DND-41 (cell line): ENCODE measurements at regions not wholly inside any gene's neighbourhood (a gene's known extent, or its start where the extent isn't known, plus 50 kb on each side); places are given as distances from the start of the nearest gene placed in this dataset.

ENCODE experiments used
- ATAC-seq: fragments of 200-7000 bp; cut with Tn5 transposase; 3 replicates; pipeline ENCODE4 v1.9.1; 2021; ENCODE audit warnings: low read depth; ENCODE audit not compliant: insufficient read depth
- DNase-seq: peaks from one replicate; pipeline ENCODE4 v3.0.0-alpha.2; 2020
- H2AFZ ChIP-seq: 2 replicates; pipeline ENCODE4 v1.6.0; 2012; ENCODE audit warnings: low read depth, low read length
- H3K27ac ChIP-seq: 2 replicates; pipeline ENCODE4 v1.5.1; 2012; ENCODE audit warnings: low read length, inconsistent platforms
- H3K27me3 ChIP-seq: fragments of 200-600 bp; sonication (generic); 2 replicates; pipeline ENCODE4 v1.6.0; 2012; ENCODE audit warnings: low read length, mild to moderate bottlenecking, inconsistent platforms; ENCODE audit not compliant: insufficient read depth, poor library complexity
- H3K36me3 ChIP-seq: 2 replicates; pipeline ENCODE4 v1.5.1; 2012; ENCODE audit warnings: low read length, inconsistent platforms; ENCODE audit not compliant: insufficient read depth
- H3K4me1 ChIP-seq: 2 replicates; pipeline ENCODE4 v1.5.1; 2012; ENCODE audit warnings: mild to moderate bottlenecking, low read length; ENCODE audit not compliant: insufficient read depth
- H3K4me2 ChIP-seq: 2 replicates; pipeline ENCODE4 v1.6.0; 2012; ENCODE audit warnings: mild to moderate bottlenecking, moderate library complexity, low read length, inconsistent platforms; ENCODE audit not compliant: insufficient read depth
- H3K4me3 ChIP-seq, 2 experiments: fragments of 200-600 bp in 1 of 2; shearing (Covaris generic) in 1 of 2; 2 replicates each; pipeline ENCODE4 v1.5.1; 2012 to 2016; ENCODE audit warnings: inconsistent platforms in 2 of 2, low read length in 2 of 2, mild to moderate bottlenecking in 2 of 2, low read depth in 1 of 2, moderate library complexity in 1 of 2
- H3K79me2 ChIP-seq: 2 replicates; pipeline ENCODE4 v1.6.0; 2012; ENCODE audit warnings: low read length, inconsistent platforms; ENCODE audit not compliant: insufficient read depth
- H3K9ac ChIP-seq: 2 replicates; pipeline ENCODE4 v1.6.0; 2012; ENCODE audit warnings: low read depth, mild to moderate bottlenecking, inconsistent platforms, low read length, moderate library complexity
- H3K9me3 ChIP-seq: 2 replicates; pipeline ENCODE4 v1.5.1; 2012; ENCODE audit warnings: low read length, moderate library complexity, mild to moderate bottlenecking, inconsistent platforms; ENCODE audit not compliant: insufficient read depth, severe bottlenecking
- H4K20me1 ChIP-seq: 2 replicates; pipeline ENCODE4 v1.6.0; 2012; ENCODE audit warnings: low read length; ENCODE audit not compliant: insufficient read depth
- CTCF ChIP-seq: IDR thresholded peaks from 2 replicates; pipeline ENCODE4 v1.5.1; 2012; ENCODE audit warnings: borderline replicate concordance, low read length, moderate library complexity, mild to moderate bottlenecking; ENCODE audit not compliant: poor library complexity, severe bottlenecking; ENCODE audit errors: extremely low read depth
- EZH2 ChIP-seq: IDR thresholded peaks from 3 replicates; pipeline ENCODE4 v1.6.1; 2012; ENCODE audit warnings: borderline replicate concordance, low read depth, mild to moderate bottlenecking, moderate library complexity, low read length, inconsistent platforms; ENCODE audit not compliant: severe bottlenecking

- Histone ChIP-seq H3K36me3 (no peaks in the 10 kb centered on the region), H4K20me1 (no peaks in the 10 kb centered on the region), H3K4me1 (peaks cover 12% of the 10 kb centered on the region), H3K4me2 (no peak overlapping the region), H3K27ac (no peak overlapping the region; the same call in 1 of the 2 replicates), H3K27me3 (peaks cover 22% of the 10 kb centered on the region), H3K4me3 (no peak overlapping the region), H3K9me3 (no peaks in the 10 kb centered on the region), H2AFZ (no peak overlapping the region), H3K79me2 (no peaks in the 10 kb centered on the region), H3K9ac (no peak overlapping the region)
- DNase-seq, result no peak
- no peak; the same call in 1 of the 3 replicates for ATAC-seq
- no peak for TF ChIP-seq CTCF
- no peak for TF ChIP-seq EZH2
Measured at GRCh38 chr1:234777856-234778220, 167.9 kb upstream of the IRF2BP2 start.

- TF ChIP-seq EZH2 (no peak), CTCF (no peak)
- H3K4me1 ChIP-seq, result peaks cover 18% of the 10 kb centered on the region
- H3K27me3 ChIP-seq, result peaks cover 16% of the 10 kb centered on the region
Measured at GRCh38 chr1:234776876-234777855, 167.2 kb upstream of the IRF2BP2 start.

DNA sequence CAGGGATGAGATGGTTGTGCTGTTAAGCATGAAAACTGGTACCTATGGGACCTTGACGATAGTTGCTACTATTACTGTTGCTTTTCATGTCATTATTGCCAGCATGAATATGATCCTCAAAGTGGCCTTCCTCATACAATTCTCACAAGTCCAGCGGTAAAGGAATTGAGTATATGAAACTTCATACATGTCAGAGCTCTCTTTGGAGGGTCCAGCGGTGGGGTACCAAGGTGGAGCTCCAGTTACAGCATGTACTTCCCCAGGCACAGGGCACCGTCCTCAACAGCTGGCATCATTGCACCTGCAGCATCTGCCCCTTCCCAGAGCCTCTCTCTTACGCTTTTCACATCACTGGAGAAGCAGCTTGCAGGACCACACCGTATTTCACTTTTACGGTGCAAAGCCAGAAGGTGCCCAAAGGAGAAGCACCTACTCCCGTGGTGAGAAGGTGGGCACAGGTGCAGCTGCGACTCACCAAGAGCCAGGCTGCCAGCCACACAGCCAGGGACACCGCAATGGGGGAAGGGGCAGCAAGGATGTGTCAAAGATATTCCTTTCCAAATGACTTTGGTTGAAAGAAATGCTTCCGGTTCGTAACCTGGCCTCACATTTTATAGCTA, 166.4 kb upstream of the IRF2BP2 start:
- Histone ChIP-seq H3K9ac (no peak overlapping the region), H3K27me3 (peaks cover 16% of the 10 kb centered on the region)

More at GRCh38 chr1:234776876-234777855, 167.2 kb upstream of the IRF2BP2 start:
- Histone ChIP-seq H3K79me2 (no peaks in the 10 kb centered on the region), H3K9ac (no peak overlapping the region), H3K9me3 (no peaks in the 10 kb centered on the region), H3K4me2 (no peak overlapping the region), H3K4me3 (no peak overlapping the region), H2AFZ (no peak overlapping the region), H4K20me1 (no peaks in the 10 kb centered on the region), H3K27ac (no peak overlapping the region), H3K36me3 (no peaks in the 10 kb centered on the region)
- DNase-seq, result no peak
- no peak for ATAC-seq

More for the DNA sequence above, 166.4 kb upstream of the IRF2BP2 start:
- no peak for ATAC-seq
- no peaks in the 10 kb centered on the region for H3K36me3 ChIP-seq
- no peaks in the 10 kb centered on the region for H3K9me3 ChIP-seq
- no peak for TF ChIP-seq EZH2
- no peak for TF ChIP-seq CTCF
- H3K4me3 ChIP-seq, result no peak overlapping the region
- no peak overlapping the region for H2AFZ ChIP-seq
- no peak overlapping the region for H3K27ac ChIP-seq
- no peaks in the 10 kb centered on the region for H3K79me2 ChIP-seq
- H3K4me1 ChIP-seq, result peaks cover 26% of the 10 kb centered on the region
- no peak for DNase-seq
- no peaks in the 10 kb centered on the region for H4K20me1 ChIP-seq
- no peak overlapping the region for H3K4me2 ChIP-seq
